ENCODE measurements at regions not wholly inside any gene's neighbourhood (a gene's known extent, or its start where the extent isn't known, plus 50 kb on each side); places are given as distances from the start of the nearest gene placed in this dataset.

DNA sequence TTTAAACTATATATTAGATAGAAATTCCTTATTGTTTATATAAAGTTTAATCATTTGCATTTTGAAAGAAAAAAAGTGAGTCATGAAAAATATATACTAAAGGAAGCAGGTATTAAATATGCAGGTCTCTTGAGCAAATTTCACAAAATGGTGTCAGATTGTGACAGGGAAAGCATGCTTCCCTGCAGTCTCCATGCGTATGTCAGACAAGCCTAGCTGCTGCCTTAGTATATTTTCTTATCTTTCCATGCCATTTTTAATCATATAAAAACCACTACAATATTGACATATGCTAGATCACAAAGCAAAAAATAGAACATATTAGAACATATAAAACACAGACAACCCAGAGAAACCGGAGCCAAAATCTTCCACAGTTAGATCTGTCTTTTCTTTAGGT lies 1137.7 kb upstream of the DDX18 start (continued):
- TF ChIP-seq ZNF462 (CRISPR knock-in tag; IDR thresholded peaks at IDR 0.05) (no peak), ZNF331 (CRISPR knock-in tag; IDR thresholded peaks at IDR 0.05; ENCODE audit: low read depth) (no peak), STAT1 (IDR thresholded peaks at IDR 0.05; ENCODE audit: unreplicated experiment) (no peak), NANOG (IDR thresholded peaks at IDR 0.05; ENCODE audit: borderline replicate concordance) (no peak)

GRCh38 chr2:116680256-116680936 lies 1134.1 kb upstream of the DDX18 start:
- ATAC-seq (no peak), DNase-seq (ENCODE audit: low spot score) (no peak)
- Histone ChIP-seq H3K27ac (ENCODE audit: low read depth) (no peak overlapping the region), H3K79me2 (replicated peaks; ENCODE audit: insufficient read depth) (no peaks in the 10 kb centered on the region), H3F3A (replicated peaks; ENCODE audit: low read depth) (no peaks in the 10 kb centered on the region), H4K20me1 (replicated peaks; ENCODE audit: insufficient read depth) (no peaks in the 10 kb centered on the region), H3K4me2 (no peak overlapping the region), H3K27me3 (ENCODE audit: insufficient read depth) (no peaks in the 10 kb centered on the region), H3K36me3 (ENCODE audit: insufficient read depth) (no peaks in the 10 kb centered on the region), H3K4me1 (ENCODE audit: insufficient read depth) (no peaks in the 10 kb centered on the region), H3K9me2 (ENCODE audit: insufficient read depth) (no peaks in the 10 kb centered on the region), H2AFZ (no peak overlapping the region), H3K4me3 (no peak overlapping the region)
- Mint-ChIP-seq H3K27ac (no peak overlapping the region), H3K9me3 (no peaks in the 10 kb centered on the region), H3K27me3 (ENCODE audit: insufficient read depth, low read depth, poor library complexity) (no peaks in the 10 kb centered on the region), H3K4me1 (no peaks in the 10 kb centered on the region), H3K36me3 (ENCODE audit: low read depth) (no peaks in the 10 kb centered on the region), H3K4me3 (no peak overlapping the region)
- no peak for TF ChIP-seq CREB1 (CRISPR knock-in tag; IDR thresholded peaks at IDR 0.05; ENCODE audit: low read depth)
- no peak for TF ChIP-seq POLR2AphosphoS5 (IDR thresholded peaks at IDR 0.05; ENCODE audit: low read depth)
- no peak for TF ChIP-seq NANOG (IDR thresholded peaks at IDR 0.05; ENCODE audit: borderline replicate concordance)
- TF ChIP-seq, protein P1, sequence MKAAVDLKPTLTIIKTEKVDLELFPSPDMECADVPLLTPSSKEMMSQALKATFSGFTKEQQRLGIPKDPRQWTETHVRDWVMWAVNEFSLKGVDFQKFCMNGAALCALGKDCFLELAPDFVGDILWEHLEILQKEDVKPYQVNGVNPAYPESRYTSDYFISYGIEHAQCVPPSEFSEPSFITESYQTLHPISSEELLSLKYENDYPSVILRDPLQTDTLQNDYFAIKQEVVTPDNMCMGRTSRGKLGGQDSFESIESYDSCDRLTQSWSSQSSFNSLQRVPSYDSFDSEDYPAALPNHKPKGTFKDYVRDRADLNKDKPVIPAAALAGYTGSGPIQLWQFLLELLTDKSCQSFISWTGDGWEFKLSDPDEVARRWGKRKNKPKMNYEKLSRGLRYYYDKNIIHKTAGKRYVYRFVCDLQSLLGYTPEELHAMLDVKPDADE (IDR thresholded peaks at IDR 0.05): no peak
- no peak for TF ChIP-seq ZNF331 (CRISPR knock-in tag; IDR thresholded peaks at IDR 0.05; ENCODE audit: low read depth)
